HG03045 (cell line): ENCODE measurements at regions not wholly inside any gene's neighbourhood (a gene's known extent, or its start where the extent isn't known, plus 50 kb on each side); places are given as distances from the start of the nearest gene placed in this dataset.
A peak's percentile ranks its signal among the peaks of the same experiment; 100 is the strongest.
"Not testable (repeated sequence)": the region's sequence is repeated elsewhere in the genome, so short reads cannot be mapped to it uniquely, and the experiment has no call there.

Source experiments
- ATAC-seq: cut with Tn5 transposase; IDR thresholded peaks from one replicate; pipeline ENCODE4 v1.9.1; 2021; ENCODE audit warnings: mild to moderate bottlenecking, moderate library complexity; ENCODE audit not compliant: unreplicated experiment

- ATAC-seq = not testable (repeated sequence)
Measured at GRCh38 chr1:147103416-147104155, 68.7 kb downstream of the PRKAB2 start.

- ATAC-seq = no peak
Measured at GRCh38 chr1:147099192-147099591, 73.1 kb downstream of the PRKAB2 start.

GRCh38 chr1:147098338-147098973 is 73.8 kb downstream of the PRKAB2 start:
- ATAC-seq = not testable (repeated sequence)

DNA sequence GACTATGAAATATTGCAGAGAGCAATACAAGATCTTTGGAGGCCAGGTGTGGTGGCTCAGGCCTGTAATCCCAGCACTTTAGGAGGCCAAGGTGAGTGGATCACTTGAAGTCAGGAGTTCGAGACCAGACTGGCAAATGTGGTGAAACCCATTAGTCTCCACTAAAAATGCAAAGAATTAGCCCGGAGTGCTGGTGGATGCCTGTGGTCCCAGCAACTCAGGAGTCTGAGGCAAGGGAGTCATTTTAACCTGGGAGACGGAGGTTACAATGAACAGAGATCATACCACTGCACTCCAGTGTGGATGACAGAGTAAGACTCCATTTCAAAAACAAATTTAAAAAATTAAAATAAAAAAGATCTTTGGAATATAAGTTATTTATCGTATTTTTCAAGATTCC is 76.6 kb downstream of the PRKAB2 start:
- no peak for ATAC-seq

- ATAC-seq = no peak
Measured at GRCh38 chr1:147091801-147092200, 80.5 kb downstream of the PRKAB2 start.

DNA sequence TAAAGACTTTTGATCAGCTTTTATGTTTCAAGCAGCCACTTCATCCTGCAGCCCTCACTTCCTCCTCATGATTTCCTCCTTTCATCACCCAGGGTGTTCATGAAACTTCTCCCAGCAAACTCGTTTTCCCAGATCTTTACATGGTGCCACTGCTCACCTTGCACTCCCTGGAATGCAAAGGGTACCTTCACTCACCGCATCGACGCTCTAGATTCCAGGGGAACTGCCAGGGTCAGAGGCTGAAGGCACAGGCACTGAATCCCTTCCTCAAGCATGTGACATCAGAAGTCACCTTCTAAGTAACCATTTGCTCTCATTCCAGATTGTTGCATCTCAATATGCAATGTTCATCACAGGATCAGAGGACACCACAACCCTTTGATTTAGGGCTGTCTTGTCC is 82.8 kb downstream of the PRKAB2 start:
- no peak for ATAC-seq

GRCh38 chr1:147086129-147086528 is 86.1 kb downstream of the PRKAB2 start:
- no peak for ATAC-seq

DNA sequence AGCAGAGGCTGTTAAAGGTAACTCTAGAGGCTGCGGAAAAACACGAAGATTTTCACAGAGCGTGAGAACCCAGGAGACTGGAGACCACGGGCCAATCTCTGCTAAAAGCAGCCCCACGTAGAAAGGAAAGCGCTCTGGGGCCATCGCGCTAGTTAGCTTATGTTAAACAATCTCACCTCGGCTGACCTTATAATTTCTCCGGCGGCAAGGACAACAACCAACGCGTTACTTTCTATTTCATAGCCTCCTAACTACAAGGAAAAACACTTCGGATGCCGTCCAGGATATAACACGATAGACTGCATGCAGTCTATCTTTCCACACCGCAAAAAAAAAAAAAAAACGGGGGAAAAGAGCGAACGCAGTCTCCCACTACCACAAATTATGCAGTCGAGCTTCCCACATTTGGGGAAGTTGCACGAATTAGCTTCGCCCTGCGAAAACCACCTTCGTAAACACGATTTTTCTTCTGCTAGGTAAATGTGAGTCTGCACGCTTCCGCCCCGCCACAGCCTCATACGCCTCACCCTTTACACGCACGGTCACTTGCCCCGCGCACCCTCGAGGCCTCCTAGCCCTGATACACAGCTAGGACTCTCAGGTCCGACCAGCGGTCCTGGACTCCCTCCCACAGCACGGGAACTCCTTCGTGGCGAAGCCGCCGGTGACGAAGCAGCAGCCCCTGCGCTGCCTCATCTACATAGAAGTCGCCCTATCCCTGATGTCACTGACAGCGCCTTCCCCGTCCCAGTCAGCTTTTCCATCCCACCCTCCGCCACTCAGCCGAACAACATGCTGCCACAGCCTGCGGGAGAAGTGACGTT is 87.8 kb downstream of the PRKAB2 start:
- ATAC-seq = peak; percentile 79

GRCh38 chr1:147083919-147084272 is 88.4 kb downstream of the PRKAB2 start:
- peak; percentile 5 for ATAC-seq

DNA sequence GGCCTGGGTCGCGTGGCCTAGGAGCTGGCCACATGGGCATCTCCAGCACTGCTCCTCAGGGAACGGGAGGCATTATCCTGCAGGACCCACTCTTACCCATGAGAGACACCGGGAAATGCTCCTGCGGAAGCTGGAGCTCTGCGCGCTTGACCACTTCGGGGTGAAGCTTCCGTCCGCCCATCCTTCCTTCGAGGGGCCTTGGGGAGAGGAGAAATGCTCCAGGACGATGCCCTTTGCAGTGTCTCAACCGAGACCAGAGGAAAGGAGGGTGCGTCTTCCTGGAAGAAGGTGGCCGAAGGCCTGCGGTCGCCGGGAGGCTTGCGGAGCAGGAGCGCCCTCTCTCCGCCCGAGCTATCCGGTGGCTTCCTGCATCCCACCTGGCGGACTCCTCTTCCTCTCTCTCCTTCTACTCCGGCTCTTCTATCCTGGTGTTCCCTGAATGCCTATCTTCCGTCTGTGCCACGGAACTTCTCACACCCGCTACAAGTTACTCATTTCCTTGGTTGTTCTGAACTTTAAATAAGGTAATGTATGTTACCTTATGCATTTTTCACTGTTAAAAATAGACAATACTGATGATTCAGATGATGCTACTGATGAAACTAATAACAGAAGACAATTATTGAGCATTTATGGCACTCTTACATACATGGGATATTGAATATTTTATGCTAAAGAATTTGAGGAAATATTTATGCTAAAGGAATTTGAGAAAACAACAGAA is 91.4 kb downstream of the PRKAB2 start:
- no peak for ATAC-seq

GRCh38 chr1:147080006-147080661 is 92.1 kb downstream of the PRKAB2 start:
- no peak for ATAC-seq

DNA sequence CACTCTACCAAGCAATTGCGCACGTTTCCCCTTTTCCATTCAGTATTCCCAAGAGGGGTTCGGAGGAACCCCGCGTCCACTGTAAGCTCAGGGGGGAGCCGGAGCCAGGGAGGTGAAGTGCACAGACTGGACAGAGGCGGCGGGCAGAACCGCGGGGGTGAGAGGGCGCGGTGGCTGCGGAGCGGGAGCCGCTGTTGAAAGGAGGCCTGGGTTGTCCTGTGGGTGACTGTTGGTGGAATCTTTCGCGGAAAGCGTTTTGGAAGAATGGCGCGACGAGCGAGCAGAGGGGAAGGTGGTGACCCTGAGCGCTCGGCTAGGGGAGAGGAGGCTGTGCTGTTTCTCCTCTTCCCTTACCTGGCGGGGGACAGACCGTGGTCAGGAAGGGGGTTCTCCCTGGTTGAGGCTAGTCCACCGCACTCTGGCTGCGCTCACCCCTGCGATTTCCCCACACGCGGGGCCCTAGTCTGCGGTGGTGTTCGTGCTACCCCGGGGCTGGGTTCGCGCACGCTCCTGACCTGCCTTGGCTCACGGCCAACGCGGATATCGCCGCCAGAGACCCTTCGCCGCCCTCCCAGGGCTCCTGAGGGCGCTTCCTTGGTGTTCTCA is 92.8 kb downstream of the PRKAB2 start:
- ATAC-seq = no peak

- ATAC-seq = no peak
Measured at GRCh38 chr1:147078606-147079399, 93.5 kb downstream of the PRKAB2 start.

DNA sequence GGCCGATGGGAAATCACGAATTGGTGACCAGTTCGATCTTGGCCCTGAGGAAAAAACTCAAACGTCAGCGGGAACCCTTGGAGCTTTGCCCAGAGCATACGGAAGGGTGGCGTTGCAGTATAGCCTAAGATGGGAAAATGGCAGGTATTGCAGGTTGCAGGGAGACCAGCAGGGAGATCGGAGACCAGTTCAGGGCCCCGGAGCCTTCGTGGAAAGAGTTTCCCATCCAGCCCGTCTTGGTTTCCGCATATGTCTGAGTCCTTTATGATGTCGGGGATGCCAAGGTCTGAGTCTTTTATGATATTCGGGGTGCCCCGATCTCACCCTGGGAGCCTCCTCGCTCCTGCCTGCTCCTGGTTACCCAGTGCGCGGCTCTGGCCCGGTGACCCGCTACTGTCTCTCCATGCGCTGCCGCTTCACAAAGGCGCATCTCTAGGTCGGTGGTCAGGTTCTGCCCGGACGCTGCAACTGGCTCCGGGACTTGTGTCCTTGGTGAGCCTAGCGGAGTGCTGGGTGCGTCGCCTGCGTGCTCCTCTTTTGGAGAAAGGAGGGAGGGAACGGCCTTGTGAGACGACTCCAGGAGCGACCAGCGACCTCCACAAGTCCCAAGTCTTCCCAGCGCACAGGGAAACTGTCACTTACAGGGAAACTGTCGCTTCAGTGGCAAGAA is 94.2 kb downstream of the PRKAB2 start:
- ATAC-seq = no peak

- no peak for ATAC-seq
Measured at GRCh38 chr1:147077523-147077922, 94.7 kb downstream of the PRKAB2 start.

- no peak for ATAC-seq
Measured at GRCh38 chr1:147077081-147077480, 95.2 kb downstream of the PRKAB2 start.

DNA sequence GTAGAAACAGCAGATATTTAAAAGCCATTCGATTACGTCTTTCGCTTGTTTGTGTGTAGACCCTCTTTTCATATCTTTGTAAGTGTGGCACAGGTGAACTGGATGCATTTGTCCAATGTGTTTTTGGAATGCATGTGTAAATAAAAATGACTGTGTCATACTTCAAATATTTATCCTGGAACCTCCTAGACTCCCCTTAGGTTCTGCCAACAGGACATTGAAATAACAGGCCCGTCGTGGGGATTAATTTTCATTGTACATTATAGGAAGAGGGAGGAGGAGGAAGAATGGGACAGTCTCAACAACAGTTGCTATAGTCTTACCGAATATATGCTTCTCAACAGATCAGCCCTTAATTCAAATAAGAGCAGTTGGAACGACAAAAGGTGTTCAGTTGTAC is 95.8 kb downstream of the PRKAB2 start:
- no peak for ATAC-seq

- ATAC-seq = no peak
Measured at GRCh38 chr1:147072482-147073432, 99.5 kb downstream of the PRKAB2 start.
